H1 (cell line): ENCODE measurements at regions not wholly inside any gene's neighbourhood (a gene's known extent, or its start where the extent isn't known, plus 50 kb on each side); places are given as distances from the start of the nearest gene placed in this dataset.

Source experiments
- CTCF ChIA-PET: fragments of 300-600 bp; sonication (Branson Sonifier 250); formaldehyde crosslinking; loops from one replicate; lab custom pipeline; 2021; ENCODE audit not compliant: partially characterized antibody; lab: Charles Lee
- POLR2A ChIA-PET: fragments of 300-600 bp; sonication (Branson Sonifier 250); formaldehyde crosslinking; loops from one replicate; lab custom pipeline; 2021; ENCODE audit warnings: inconsistent platforms; ENCODE audit not compliant: partially characterized antibody; lab: Charles Lee
- DNase-seq, 2 experiments: peaks; one replicate each; pipeline versions ENCODE4 v3.0.0 to v3.0.0-alpha.2; 2010 to 2022; ENCODE audit warnings: low spot score in 2 of 2, low read depth in 1 of 2, mixed read lengths in 1 of 2
- FAIRE-seq: peaks from 2 replicates; lab custom pipeline; 2011; peaks lifted over from hg19 to GRCh38; lab: Jason Lieb, UNC
- H2AFZ ChIP-seq: 2 replicates; pipeline ENCODE4 v1.8.1; 2012; ENCODE audit warnings: low read length, inconsistent platforms
- H2AK5ac ChIP-seq: 2 replicates; pipeline ENCODE4 v1.6.1; 2013; ENCODE audit warnings: low read depth, low read length
- H2BK120ac ChIP-seq: replicated peaks from 2 replicates; pipeline ENCODE3; 2013; ENCODE audit warnings: low read depth, low read length, inconsistent platforms
- H2BK12ac ChIP-seq: 2 replicates; pipeline ENCODE4 v1.6.1; 2013; ENCODE audit warnings: low read depth, low read length
- H2BK15ac ChIP-seq: 2 replicates; pipeline ENCODE4 v1.6.1; 2013; ENCODE audit warnings: low read length
- H2BK20ac ChIP-seq: 2 replicates; pipeline ENCODE4 v1.6.1; 2013; ENCODE audit warnings: low read length
- H2BK5ac ChIP-seq: 2 replicates; pipeline ENCODE4 v1.6.1; 2013; ENCODE audit warnings: low read depth, low read length
- H3K14ac ChIP-seq: 2 replicates; pipeline ENCODE4 v1.6.1; 2013; ENCODE audit warnings: inconsistent platforms; ENCODE audit not compliant: insufficient read length
- H3K18ac ChIP-seq: 2 replicates; pipeline ENCODE4 v1.6.1; 2013; ENCODE audit warnings: low read length; ENCODE audit errors: extremely low read depth
- H3K23ac ChIP-seq: 2 replicates; pipeline ENCODE4 v1.6.1; 2013; ENCODE audit warnings: inconsistent platforms; ENCODE audit not compliant: insufficient read length
- H3K23me2 ChIP-seq: 2 replicates; pipeline ENCODE4 v1.6.1; 2013; ENCODE audit warnings: low read depth, low read length
- H3K27ac ChIP-seq: 2 replicates; pipeline ENCODE4 v1.6.1; 2011; ENCODE audit warnings: low read depth, low read length, inconsistent platforms
- H3K27me3 ChIP-seq, 4 experiments: replicated peaks in 1 of 4; 1 replicate in 1 of 4; 2 replicates in 3 of 4; pipeline versions ENCODE4 v1.6.1 to v1.8.1; 2011 to 2013; ENCODE audit warnings: low read length in 3 of 4, mild to moderate bottlenecking in 3 of 4, inconsistent platforms in 2 of 4, mixed read lengths in 2 of 4, moderate library complexity in 1 of 4; ENCODE audit not compliant: control insufficient read depth in 3 of 4, insufficient read depth in 3 of 4; ENCODE audit errors: extremely low read depth in 1 of 4
- H3K36me3 ChIP-seq, 4 experiments: 2 replicates each; pipeline versions ENCODE4 v1.6.1 to v1.8.1; 2011 to 2013; ENCODE audit warnings: mild to moderate bottlenecking in 4 of 4, low read length in 3 of 4, moderate library complexity in 2 of 4, control low read depth in 1 of 4, inconsistent platforms in 1 of 4; ENCODE audit not compliant: insufficient read depth in 4 of 4, control insufficient read depth in 2 of 4
- H3K4ac ChIP-seq: replicated peaks from 2 replicates; pipeline ENCODE3; 2013; ENCODE audit warnings: low read length, low read depth, mixed read lengths, inconsistent platforms; ENCODE audit not compliant: insufficient read length
- H3K4me1 ChIP-seq, 4 experiments: replicated peaks in 1 of 4; 1 replicate in 1 of 4; 2 replicates in 3 of 4; pipeline versions ENCODE4 v1.6.1 to v1.8.1; 2011 to 2013; ENCODE audit warnings: low read length in 3 of 4, inconsistent platforms in 2 of 4, mixed read lengths in 1 of 4; ENCODE audit not compliant: insufficient read depth in 4 of 4, control insufficient read depth in 3 of 4
- H3K4me2 ChIP-seq, 2 experiments: 2 replicates each; pipeline versions ENCODE4 v1.6.1 to v1.8.1; 2011 to 2013; ENCODE audit warnings: low read depth in 2 of 2, low read length in 2 of 2, control low read depth in 1 of 2, inconsistent platforms in 1 of 2, mild to moderate bottlenecking in 1 of 2; ENCODE audit not compliant: insufficient read depth in 1 of 2
- H3K4me3 ChIP-seq, 4 experiments: fragments of 200-600, 300-600 bp in 1 of 4; sonication (generic), shearing (Covaris generic), sonication (Bioruptor Twin) in 1 of 4; 2 replicates each; pipeline versions ENCODE4 v1.5.1 to v1.8.1; 2011 to 2016; ENCODE audit warnings: low read length in 4 of 4, low read depth in 3 of 4, control low read depth in 2 of 4, inconsistent platforms in 2 of 4, mild to moderate bottlenecking in 2 of 4, mixed read lengths in 1 of 4, moderate library complexity in 1 of 4; ENCODE audit not compliant: insufficient read depth in 2 of 4; ENCODE audit errors: extremely low read depth in 1 of 4
- H3K56ac ChIP-seq: replicated peaks from 2 replicates; pipeline ENCODE3; 2013; ENCODE audit warnings: low read depth, mild to moderate bottlenecking, mixed read lengths, low read length, inconsistent platforms; ENCODE audit not compliant: insufficient read length
- H3K79me1 ChIP-seq: 2 replicates; pipeline ENCODE4 v1.6.1; 2013; ENCODE audit warnings: low read depth, low read length, control low read depth
- H3K79me2 ChIP-seq, 2 experiments: 2 replicates each; pipeline versions ENCODE4 v1.6.1 to v1.8.1; 2012 to 2013; ENCODE audit warnings: low read length in 2 of 2, mild to moderate bottlenecking in 2 of 2, inconsistent platforms in 1 of 2; ENCODE audit not compliant: insufficient read depth in 2 of 2, control insufficient read depth in 1 of 2
- H3K9ac ChIP-seq, 4 experiments: replicated peaks in 1 of 4; 1 replicate in 1 of 4; 2 replicates in 3 of 4; pipeline versions ENCODE4 v1.6.1 to v1.8.1; 2011 to 2013; ENCODE audit warnings: low read depth in 3 of 4, low read length in 3 of 4, control low read depth in 2 of 4, mild to moderate bottlenecking in 2 of 4, moderate library complexity in 2 of 4, inconsistent platforms in 1 of 4; ENCODE audit errors: extremely low read depth in 1 of 4
- H3K9me3 ChIP-seq, 2 experiments: 2 replicates each; pipeline versions ENCODE4 v1.6.1 to v1.8.1; 2012 to 2013; ENCODE audit warnings: mild to moderate bottlenecking in 2 of 2, moderate library complexity in 2 of 2, control low read depth in 1 of 2, inconsistent platforms in 1 of 2, low read depth in 1 of 2, low read length in 1 of 2, mixed read lengths in 1 of 2; ENCODE audit not compliant: insufficient read depth in 2 of 2
- H4K20me1 ChIP-seq, 2 experiments: replicated peaks in 1 of 2; 2 replicates each; pipeline versions ENCODE3 to v1.8.1; 2011 to 2013; ENCODE audit warnings: inconsistent platforms in 2 of 2, low read length in 2 of 2, mild to moderate bottlenecking in 1 of 2; ENCODE audit not compliant: insufficient read depth in 2 of 2, control insufficient read depth in 1 of 2
- H4K5ac ChIP-seq: 2 replicates; pipeline ENCODE4 v1.6.1; 2013; ENCODE audit warnings: low read length, low read depth, mixed read lengths, inconsistent platforms; ENCODE audit not compliant: insufficient read length
- H4K8ac ChIP-seq: 2 replicates; pipeline ENCODE4 v1.8.0; 2013; ENCODE audit warnings: mild to moderate bottlenecking, moderate library complexity, low read length, inconsistent platforms; ENCODE audit not compliant: insufficient read depth; ENCODE audit errors: extremely low read depth
- H4K91ac ChIP-seq: replicated peaks from 2 replicates; pipeline ENCODE3; 2013; ENCODE audit warnings: low read length, mixed read lengths, inconsistent platforms; ENCODE audit not compliant: insufficient read length
- BRCA1 ChIP-seq: IDR thresholded peaks from 2 replicates; pipeline ENCODE4 v1.6.1; 2012; ENCODE audit warnings: low read depth, low read length, improper control_type of control experiment
- CBX5 ChIP-seq: fragments of 300-800, 300-1000 bp; sonication (generic); IDR thresholded peaks from 2 replicates; pipeline ENCODE4 v1.7.1; 2016; ENCODE audit warnings: antibody characterized with exemption, low read length, low read depth
- CREB1 ChIP-seq: IDR thresholded peaks from 2 replicates; pipeline ENCODE4 v1.6.1; 2012; ENCODE audit warnings: inconsistent platforms
- CTCF ChIP-seq, 3 experiments: IDR thresholded peaks; 1 replicate in 2 of 3; 2 replicates in 1 of 3; pipeline versions ENCODE4 v1.5.1 to v1.6.1; 2011; ENCODE audit warnings: low read length in 3 of 3, mild to moderate bottlenecking in 3 of 3, inconsistent platforms in 2 of 3, low read depth in 1 of 3, moderate library complexity in 1 of 3; ENCODE audit not compliant: insufficient read depth in 1 of 3; ENCODE audit errors: control extremely low read depth in 1 of 3
- KDM4A ChIP-seq: IDR thresholded peaks from one replicate; pipeline ENCODE4 v1.7.1; 2012; ENCODE audit warnings: low read depth, mild to moderate bottlenecking, moderate library complexity, low read length, inconsistent platforms; ENCODE audit not compliant: severe bottlenecking
- RAD21 ChIP-seq, 2 experiments: IDR thresholded peaks in 1 of 2; conservative IDR thresholded peaks in 1 of 2; 2 replicates each; pipeline ENCODE4 v1.6.1; 2011; ENCODE audit warnings: low read depth in 2 of 2, low read length in 2 of 2, improper control_type of control experiment in 1 of 2, inconsistent platforms in 1 of 2, mild to moderate bottlenecking in 1 of 2, moderate library complexity in 1 of 2
- SIRT6 ChIP-seq: IDR thresholded peaks from one replicate; pipeline ENCODE4 v1.7.1; 2012; ENCODE audit warnings: low read length, inconsistent platforms
- SIX5 ChIP-seq: IDR thresholded peaks from 2 replicates; pipeline ENCODE4 v1.6.1; 2011; ENCODE audit warnings: mild to moderate bottlenecking, low read depth, low read length
- USF2 ChIP-seq: IDR thresholded peaks from 2 replicates; pipeline ENCODE4 v1.6.1; 2011; ENCODE audit warnings: low read length, improper control_type of control experiment
- WGBS, 2 experiments: shearing (Covaris generic) in 1 of 2; methylation state at CpG; one replicate each; pipeline versions ENCODE4 v1.1.6 to v1.1.7; 2013 to 2015; ENCODE audit warnings: low lambda C conversion rate in 2 of 2, mixed read lengths in 2 of 2, inconsistent platforms in 1 of 2, low coverage in 1 of 2, missing lambda C conversion rate in 1 of 2; ENCODE audit not compliant: insufficient replicate concordance in 2 of 2, insufficient coverage in 1 of 2, insufficient read length in 1 of 2; ENCODE audit errors: extremely low coverage in 1 of 2, missing lambda C conversion rate in 1 of 2; 5-methylcytosine and 5-hydroxymethylcytosine counted together
- TF ChIP-seq, protein P1 (sequence below): IDR thresholded peaks from 2 replicates; pipeline ENCODE4 v1.6.1; 2012; ENCODE audit warnings: inconsistent platforms

GRCh38 chr21:15227919-15228318 is 163.1 kb upstream of the NRIP1 start:
- no peak overlapping the region for H3K56ac ChIP-seq
- no peak overlapping the region for H3K18ac ChIP-seq
- ChIA-PET CTCF (interaction anchor here (0.9 kb wide), 1 partner anchor 255 kb away, joined by 3 read pairs; no protein-coding TSS in a partner anchor), POLR2A (no interaction called here)
- no peak overlapping the region for H2BK20ac ChIP-seq
- no peak overlapping the region for H3K14ac ChIP-seq
- no peak overlapping the region for H3K27ac ChIP-seq
- H3K23ac ChIP-seq = no peak overlapping the region
- no peak overlapping the region for H3K4me3 ChIP-seq
- WGBS, 2 experiments = 92% methylated on average over 3 of the region's 3 CpGs; no CpG with 5 or more reads in 1 of the 2 experiments
- H4K20me1 ChIP-seq = no peaks in the 10 kb centered on the region
- DNase-seq (no peak), FAIRE-seq (no peak)
- H3K79me1 ChIP-seq = no peaks in the 10 kb centered on the region
- no peak overlapping the region for H3K4ac ChIP-seq
- H2BK5ac ChIP-seq = no peak overlapping the region
- H2BK120ac ChIP-seq = no peak overlapping the region
- no peak overlapping the region for H4K91ac ChIP-seq
- no peak overlapping the region for H2AFZ ChIP-seq
- no peak overlapping the region for H2AK5ac ChIP-seq
- no peaks in the 10 kb centered on the region for H3K79me2 ChIP-seq
- H4K8ac ChIP-seq = no peak overlapping the region
- H3K27me3 ChIP-seq = peaks cover 4 to 20% (median 13%) of the 10 kb centered on the region in 4 experiments; a peak in 6 of 7 replicates
- no peaks in the 10 kb centered on the region for H3K36me3 ChIP-seq
- no peak overlapping the region for H3K9ac ChIP-seq
- no peaks in the 10 kb centered on the region for H3K4me1 ChIP-seq
- H3K23me2 ChIP-seq = no peaks in the 10 kb centered on the region
- no peak overlapping the region for H3K4me2 ChIP-seq
- H3K9me3 ChIP-seq = no peaks in the 10 kb centered on the region
- H2BK15ac ChIP-seq = no peak overlapping the region
- H4K5ac ChIP-seq = no peak overlapping the region
- H2BK12ac ChIP-seq = no peak overlapping the region
- no peak for TF ChIP-seq SIX5
- TF ChIP-seq CBX5 = no peak
- no peak for TF ChIP-seq KDM4A
- no peak for TF ChIP-seq RAD21 (IDR thresholded peaks at IDR 0.05 in 1 of 2, conservative IDR thresholded peaks at IDR 0.05 in 1 of 2; ENCODE audit: low read depth in 2 of 2, low read length in 2 of 2)
- TF ChIP-seq BRCA1 = no peak
- TF ChIP-seq, protein P1, sequence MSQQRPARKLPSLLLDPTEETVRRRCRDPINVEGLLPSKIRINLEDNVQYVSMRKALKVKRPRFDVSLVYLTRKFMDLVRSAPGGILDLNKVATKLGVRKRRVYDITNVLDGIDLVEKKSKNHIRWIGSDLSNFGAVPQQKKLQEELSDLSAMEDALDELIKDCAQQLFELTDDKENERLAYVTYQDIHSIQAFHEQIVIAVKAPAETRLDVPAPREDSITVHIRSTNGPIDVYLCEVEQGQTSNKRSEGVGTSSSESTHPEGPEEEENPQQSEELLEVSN = no peak
- TF ChIP-seq SIRT6 = no peak
- no peak for TF ChIP-seq CREB1
- TF ChIP-seq CTCF (IDR thresholded peaks at IDR 0.05; ENCODE audit: control extremely low read depth in 1 of 3, insufficient read depth in 1 of 3, low read depth in 1 of 3, low read length in 3 of 3) = no peak
- no peak for TF ChIP-seq USF2
